ENCODE measurements at regions not wholly inside any gene's neighbourhood (a gene's known extent, or its start where the extent isn't known, plus 50 kb on each side); places are given as distances from the start of the nearest gene placed in this dataset.

DNA sequence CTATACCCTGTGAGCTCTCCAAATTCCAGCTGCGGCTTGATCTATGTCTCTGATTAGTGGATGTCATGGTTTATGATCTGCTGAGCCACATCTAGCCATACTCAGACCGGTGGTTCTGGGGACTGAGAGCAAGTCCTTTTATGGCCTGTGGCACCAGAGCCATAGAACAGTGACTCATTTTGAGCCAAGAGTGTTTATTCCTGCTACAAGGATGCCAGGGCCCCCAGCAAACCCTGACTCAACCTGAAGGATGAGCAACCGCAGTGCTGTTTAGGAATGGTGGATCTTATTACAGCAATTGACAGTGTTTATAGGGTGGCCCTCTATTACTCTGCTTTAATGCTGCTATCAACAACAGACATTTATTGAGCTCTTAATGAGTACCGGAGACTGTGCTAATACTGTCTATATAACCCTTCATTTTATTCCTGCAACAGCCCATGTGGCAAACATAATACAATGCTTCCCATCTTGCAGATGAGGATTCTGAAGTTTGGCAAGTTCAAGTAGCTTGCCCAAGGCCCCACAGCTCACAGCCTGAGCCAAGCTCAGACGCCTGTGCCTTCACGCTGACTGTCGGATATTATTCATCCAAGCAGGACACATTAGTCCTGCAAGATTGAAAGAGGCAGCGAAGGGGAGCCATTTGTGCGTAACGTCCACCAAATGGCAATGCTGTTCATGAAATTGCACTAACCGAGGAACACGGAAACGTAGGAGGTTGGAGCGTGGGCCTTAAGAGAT is 273.6 kb upstream of the PWP1 start:
- peak; percentile 62 for ATAC-seq

DNA sequence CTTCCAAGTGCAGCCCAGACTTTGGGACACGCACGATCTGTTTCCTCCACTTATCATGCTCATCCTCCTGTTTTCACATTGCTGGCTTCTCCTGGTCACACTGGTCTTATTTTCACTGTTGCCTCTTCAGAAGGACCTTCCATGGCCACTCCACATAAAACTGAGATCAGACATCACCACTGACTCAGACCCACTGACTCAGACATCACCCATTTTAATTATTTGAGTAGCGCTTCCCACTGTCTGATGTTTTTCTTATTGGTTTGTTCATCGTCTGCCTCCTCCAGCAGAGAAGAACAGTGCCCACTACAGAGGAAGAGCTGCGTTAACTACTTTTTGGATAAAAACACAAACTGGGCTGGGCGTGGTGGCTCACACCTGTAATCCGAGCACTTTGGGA is 270.5 kb upstream of the PWP1 start:
- no peak for ATAC-seq

DNA sequence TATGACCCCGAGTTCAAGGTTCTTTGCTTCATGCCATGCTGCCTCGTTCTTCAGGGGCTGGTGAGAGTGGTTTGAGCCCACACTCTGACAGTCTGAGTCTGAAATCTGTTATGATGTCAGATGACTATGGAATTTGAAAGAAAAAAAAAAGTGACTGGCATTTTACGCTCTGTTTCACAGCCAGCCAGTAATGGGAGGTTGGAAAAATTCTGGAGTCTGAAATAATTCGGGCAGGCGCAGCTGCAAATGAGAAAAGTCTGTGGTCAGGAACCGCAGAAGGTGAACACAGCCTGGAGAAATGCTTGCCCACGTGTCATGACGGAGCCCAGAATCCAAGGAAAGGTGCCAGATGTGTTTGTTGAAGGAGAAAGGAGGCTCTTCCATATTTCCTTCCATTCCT is 269.8 kb upstream of the PWP1 start:
- ATAC-seq: no peak

DNA sequence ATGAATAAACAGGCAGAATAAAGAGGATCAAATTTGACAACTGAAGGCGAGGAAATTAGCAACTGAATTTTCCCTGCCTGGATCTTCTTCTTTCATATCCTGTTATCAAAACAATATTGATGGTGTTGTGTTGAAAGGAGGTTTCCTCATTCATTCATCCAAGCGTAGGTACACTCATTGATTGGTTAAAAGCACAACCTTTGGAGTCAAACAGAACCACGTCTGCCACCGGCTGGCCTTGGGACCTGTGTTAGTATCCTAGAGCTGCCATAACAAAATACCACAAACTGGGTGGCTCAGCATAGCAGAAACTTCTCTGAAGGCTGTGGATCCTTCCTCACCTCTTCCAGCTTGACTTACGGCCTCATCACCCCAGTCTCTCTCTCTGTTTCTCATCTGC is 268.6 kb upstream of the PWP1 start:
- ATAC-seq: no peak

DNA sequence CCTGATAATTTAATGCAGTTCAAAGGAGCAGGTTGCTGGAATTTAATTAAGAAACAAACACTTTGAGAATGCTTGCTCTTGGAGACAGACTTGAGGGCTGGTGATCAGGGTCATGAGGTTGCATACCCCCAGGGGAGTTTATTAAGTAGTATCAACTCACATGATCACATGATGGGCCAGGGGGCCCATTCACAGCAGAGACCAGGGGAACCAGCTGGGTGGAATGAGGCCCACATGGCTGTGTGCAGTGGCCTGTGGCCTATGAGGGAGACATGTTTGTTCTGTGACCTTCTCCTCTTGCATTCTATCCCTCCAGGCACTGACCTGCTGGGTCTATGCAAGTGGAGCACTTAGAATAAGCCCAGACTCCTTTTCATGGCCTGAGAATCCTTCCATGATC is 266.6 kb upstream of the PWP1 start:
- no peak for ATAC-seq

DNA sequence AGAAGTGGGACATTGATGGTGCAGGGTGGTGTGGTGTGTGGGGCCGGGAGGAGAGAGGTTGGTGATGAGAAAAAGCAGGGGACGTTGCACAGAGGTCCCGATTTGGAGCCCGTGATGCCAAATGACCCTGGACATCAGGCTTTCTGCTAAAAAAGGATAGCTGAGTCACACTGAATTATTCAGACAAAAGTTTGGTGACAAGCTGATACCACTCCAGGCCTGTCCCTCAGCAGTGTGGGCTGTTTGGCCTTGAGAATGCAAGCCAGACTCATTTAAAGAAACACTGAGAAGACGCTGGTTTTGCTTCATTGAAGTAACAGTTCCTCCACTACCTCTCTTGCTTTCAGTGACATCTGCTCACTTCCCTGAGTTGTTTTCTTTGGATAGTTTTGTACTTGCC is 262.1 kb upstream of the PWP1 start:
- ATAC-seq: no peak

DNA sequence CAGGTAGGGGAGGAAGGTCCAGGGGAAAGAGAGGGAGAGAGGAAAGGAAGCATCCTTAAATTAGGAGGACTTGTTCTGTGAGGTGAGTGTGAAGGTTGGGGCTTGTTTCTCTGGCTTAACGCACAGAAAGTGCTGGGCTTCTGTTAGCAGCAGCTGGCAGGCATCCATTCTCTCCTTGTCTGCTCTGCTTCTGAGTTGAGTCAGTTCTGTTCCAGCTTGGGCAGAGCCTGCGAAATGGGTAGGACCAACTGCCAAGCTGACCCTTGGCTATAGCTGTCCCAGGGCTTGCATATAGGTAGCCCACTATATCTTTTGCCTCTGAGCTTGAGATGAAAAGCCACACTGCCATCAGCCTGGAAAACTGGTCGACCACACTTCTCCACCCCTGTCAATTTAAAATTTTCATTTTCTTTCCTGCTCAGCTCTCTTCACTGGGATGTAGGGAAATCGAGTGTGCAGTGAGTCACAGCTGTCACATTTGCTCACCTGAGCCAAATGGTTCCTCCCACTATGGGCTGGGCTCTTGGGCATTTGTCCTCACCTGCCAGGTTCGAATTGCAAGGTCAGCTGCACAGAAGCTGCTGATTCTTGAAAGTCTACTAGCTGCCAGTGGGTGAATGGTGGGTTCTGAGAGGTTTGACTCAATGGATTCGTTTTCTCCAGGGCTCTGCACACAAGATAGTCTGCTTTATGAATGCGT is 256.4 kb upstream of the PWP1 start:
- peak; percentile 92 for ATAC-seq

DNA sequence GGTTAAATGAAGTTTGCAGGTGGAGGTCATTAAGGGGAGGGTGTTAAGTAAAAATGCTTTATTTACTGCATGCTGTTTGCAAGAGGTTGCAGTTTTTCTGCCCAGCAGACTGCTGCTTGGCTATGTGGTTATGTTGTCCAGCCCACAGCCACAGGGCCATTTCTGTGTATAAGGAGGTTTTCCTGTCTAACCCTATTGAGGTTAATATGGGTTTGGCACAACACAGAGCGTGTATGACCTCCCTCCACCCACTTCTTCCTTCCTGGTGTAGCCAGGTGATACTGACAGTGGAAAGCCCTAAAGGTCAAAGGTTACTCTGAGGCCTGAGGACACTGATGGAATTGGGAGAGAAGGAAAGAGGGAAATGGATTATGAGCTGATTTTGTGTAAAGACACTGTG is 253.7 kb upstream of the PWP1 start:
- ATAC-seq: no peak

DNA sequence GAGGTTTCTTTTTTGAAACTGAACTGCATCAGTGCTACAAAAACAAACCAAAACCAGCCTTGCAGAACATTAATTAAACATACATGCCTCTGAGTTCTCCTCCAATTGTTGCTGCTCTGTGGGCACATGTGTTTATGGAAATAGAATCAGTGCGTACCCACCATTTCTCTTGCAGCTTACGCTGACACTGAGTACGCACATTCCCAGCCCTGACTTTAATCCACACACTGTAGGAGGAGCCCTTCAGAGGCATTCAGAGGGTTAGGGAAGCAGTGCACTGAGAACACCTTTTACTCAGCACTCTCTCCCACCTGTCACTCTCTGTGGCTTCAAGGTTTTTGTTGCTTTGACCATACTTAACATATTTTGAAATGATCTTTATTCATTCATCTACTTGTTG is 250.5 kb upstream of the PWP1 start:
- ATAC-seq: no peak

DNA sequence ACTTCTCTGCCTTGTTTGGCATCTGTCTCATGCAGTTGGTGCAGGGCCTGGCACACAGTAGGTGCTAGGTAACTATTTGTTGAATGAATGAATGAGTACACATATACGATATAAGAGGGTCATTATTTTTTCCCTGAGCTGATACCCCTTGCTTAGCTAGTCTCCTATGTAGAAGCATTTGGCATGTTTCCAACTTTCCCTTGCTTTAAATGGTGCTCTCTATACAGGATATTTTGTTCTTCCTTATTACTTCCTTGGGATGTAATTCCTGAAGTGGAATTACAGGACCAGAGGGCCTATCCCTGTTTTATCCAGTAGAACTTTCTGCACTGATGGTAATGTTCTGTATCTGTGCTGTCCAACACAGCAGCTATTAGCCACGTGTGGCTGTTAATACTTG is 250.1 kb upstream of the PWP1 start:
- no peak for ATAC-seq

DNA sequence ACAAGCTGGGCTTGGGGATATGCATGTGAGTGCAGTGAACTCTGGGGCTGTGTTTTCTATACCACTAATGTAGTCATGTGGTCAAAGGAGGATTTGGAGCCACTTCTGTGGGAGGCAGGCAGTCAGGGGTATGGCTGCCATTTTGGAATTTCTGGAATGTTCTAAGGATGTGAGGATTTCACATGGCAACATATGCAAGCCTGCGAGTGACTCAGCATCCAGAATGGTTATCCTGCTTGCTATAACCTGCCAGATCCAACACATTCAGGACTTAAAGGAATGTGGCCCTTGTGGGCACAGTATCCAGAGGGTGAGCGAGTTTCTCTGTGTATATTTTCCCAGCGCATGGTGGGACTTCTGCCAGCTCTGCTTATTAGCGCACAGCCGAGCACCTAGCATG is 249.2 kb upstream of the PWP1 start:
- peak; percentile 61 for ATAC-seq

DNA sequence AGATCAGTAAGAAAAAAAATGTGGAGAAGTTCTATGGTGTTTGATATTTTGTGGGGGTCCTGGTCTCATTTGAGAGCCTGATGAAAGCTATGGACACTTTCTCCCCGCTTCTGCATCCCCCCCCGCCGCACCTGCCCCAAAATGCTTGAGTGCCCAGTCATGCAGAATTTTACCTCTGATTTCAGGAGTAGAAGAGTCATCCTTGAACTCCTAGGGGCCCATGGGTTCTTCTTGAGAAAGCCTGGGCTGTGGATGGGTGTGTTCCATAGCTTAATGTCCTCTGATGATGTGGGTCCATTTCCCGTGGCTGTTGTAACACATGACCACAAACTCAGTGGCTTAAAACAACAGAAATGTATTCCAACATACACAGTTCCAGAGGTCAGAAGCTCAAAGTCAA is 248.8 kb upstream of the PWP1 start:
- ATAC-seq: no peak

DNA sequence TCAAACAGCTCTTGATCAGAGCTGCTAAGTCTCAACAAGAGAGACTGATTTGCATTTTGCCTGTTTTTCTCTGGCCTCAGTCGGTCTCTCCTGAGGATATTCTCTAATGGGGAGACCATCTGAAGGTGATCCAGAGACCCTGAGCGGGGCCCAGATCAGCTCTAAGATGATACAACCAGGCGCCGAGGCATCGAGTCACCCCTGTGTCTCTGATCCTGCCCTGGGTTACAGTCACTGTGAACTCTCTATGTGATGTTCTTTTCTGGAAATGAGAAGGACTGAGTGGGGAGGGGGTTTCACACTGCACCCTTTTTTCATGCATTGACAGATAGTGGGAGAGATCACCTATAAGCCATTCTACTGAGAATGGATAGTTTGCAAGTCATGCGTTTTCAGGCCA is 247.6 kb upstream of the PWP1 start:
- ATAC-seq: no peak

DNA sequence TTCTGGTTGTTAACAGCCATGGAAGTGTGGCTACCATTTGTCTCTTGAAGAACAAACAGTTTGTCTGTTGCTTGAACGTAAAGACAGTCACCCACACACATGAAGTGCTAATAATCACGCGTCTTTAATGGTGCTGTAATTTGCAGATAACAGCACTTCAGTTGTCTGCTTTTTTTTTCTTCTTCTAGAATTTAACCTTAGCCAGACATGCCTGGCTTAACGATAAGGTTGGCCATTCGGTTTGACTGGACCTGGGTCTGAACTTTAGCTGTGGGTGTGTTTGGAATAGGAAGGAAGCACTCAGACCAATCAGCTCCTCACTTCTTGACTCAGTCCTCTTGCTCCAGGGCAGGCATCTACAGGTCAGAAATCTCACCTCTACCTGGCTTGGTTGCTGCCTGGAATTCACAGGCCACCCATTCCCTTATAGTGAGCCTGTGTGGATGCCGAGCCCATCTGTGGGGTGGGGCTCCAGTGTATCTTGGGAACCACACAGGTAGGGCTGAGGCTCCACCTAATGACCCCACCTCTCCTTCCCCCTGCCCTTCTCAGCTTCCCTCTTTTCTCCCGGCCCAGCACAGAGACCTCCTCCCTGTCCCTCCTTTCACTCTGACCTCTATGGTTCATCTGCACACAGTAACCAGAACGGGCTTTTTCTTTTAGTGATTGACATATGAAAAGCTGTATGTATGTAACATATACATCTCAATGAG is 246.4 kb upstream of the PWP1 start:
- ATAC-seq: no peak

DNA sequence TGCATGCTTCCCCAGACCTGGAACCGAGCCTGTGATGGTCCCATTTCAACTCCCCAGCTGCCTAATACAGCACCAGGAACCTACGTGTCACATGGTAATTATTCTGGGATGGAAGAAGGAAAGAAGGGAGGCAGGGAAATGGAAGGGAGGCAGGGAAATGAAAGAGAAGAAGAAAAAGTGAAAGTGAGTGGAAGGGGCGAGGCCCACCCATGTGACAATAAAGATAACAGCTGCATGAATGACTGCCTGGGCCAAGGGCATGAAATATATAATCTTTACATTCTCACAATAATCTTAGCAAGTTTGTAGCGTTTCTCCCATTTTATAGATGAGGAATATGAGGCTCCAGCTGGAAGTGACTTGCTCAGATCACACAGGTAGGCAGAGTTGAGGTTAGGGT is 245.0 kb upstream of the PWP1 start:
- no peak for ATAC-seq

DNA sequence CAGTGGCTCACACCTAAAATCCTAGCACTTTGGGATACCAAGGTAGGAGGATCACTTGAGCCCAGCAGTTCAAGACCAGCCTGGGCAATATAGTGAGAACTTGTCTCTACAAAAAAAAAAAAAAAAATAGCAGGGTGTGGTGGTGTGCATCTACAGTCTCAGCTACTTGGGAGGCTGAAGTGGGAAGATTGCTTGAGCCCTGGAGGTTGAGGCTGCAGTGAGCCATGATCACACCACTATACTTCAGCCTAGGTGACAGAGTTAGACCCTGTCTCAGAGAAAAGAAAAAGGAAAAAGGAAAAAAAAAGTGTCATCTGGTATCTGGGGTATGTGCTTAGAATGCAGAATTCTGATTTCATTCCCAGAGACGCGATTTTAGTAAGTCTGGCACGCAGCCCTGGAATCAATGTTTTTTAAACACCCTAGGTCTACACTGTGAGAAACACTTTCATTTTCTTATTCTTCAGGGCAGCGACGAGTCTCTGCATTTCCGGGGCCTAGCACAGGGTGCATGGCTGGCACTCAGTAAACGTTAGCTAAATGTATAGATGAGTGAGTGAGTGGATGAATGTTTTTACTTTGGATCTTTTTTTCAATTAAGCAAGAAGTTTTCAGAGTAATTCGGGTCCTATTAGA is 243.8 kb upstream of the PWP1 start:
- ATAC-seq: peak; percentile 49

DNA sequence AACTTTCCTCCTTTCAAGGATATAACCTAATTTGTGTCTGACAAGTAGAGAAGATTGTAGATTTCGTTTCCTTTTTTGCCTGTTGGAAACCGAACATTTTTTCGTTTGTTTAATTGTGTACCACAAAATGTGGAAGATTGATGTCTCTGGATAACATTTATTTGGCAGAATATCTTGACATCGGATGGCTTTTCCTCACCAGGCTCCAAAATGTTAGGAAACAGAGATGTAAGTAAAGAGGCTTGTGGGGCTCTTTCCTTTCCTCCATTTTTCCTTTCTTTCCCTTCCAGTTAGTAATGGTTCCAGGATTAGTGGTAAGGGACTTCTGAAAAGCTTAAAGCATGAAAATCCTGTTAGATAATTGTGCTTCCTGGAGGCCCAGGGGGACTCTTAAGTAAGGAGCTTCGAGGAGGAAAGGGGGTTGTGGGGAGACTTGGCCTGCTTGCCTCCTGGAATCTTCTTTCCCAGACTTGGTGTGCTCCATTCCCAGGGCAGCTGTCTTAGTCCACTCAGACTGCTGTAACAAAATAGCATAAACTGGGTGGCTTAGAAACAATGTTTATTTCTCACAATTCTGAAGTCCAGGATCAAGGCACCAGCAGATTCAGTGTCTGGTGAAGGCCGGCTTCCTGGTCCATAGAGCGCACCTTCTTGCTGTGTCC is 243.1 kb upstream of the PWP1 start:
- ATAC-seq: no peak

DNA sequence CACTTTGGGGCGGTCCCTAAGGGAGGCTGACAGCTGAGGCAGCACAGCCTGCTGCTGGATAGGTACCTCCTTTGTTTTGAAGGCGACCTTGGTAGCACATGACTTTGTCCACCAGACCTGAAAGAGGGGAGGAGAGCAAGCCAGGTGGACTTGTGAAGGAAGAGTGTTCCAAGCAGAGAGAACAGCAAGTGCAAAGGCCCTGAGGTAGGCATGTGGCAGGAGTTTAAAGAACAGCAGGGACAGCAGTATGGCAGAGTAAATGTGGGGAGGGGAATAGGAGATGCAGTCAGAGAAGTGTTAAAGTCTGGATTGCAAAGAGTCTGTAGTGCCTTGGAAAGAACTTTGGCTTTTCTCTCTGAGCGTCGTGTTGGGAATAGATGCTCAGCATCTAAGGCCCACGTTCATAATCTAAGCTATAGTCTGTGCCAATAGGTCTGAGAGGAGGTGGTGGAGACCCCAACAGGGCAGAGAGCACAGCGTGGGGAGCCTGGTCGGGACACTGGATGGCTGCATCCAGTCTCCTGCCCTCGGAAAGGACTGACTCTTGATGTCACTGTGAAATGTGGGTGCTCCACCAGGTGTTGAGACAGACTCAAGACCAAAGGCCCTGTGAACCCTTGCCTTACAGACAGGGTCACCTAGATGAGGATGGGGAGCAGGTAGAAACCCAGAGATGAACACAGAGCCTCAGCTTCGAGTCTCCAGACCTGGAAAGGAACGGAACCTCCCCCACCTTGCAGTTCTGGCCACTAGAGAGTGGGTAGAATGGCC is 242.1 kb upstream of the PWP1 start:
- no peak for ATAC-seq

DNA sequence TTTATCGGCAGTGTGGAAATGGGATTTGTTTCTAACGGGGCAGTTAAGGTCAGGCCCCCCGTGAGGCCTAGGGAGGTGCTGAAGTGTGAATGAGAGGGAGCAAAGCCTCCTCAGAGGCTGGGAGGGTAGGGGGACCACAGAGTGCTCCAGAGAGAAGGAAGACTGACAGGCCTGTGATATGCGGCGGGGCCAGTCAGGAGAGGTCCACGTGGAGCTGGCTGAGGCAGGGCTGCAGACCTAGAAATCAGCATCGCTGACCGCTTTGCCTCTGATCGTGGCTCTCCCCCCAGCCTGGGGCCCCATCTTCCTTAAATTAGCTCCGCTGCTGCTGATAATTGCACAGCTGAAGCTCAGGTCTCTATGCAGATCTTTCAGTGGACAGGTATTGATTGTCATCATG is 240.8 kb upstream of the PWP1 start:
- no peak for ATAC-seq

DNA sequence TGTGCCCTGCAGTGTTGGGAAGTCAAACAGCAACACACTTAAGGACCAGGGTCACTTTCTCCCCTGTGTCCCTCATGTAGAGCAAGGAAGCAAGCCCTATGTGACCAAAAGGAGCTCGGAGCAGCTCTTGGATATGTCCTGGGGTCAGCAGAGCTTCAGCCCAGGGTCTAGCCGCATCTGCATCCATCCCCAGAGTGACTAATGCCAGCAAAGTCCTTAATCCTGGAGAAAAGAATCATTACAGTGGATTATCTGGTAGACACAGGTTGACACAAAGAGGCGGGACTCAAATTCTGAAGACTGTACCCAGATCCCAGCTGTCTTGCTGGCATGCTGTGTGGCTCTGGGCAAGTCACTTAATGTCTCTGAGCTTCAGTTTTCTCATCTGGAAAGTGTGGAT is 239.1 kb upstream of the PWP1 start:
- no peak for ATAC-seq

DNA sequence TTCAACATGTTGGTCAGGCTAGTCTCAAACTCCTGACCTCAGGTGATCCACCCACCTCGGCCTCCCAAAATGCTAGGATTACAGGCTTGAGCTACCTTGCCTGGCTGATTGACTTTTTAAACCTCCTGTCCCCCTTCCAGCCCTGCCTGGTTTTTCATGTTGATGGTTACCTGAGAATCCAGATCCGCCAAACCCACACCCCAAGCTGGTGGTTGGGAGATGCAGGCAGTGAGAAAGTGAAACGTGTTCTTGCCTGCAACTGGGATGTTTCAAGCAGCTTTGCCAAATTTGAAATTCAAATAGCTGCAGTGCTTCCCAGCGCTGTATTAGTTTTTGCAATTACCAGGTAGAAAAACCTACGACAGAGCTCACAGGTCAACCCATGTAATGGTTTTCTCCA is 238.3 kb upstream of the PWP1 start:
- ATAC-seq: peak; percentile 73

DNA sequence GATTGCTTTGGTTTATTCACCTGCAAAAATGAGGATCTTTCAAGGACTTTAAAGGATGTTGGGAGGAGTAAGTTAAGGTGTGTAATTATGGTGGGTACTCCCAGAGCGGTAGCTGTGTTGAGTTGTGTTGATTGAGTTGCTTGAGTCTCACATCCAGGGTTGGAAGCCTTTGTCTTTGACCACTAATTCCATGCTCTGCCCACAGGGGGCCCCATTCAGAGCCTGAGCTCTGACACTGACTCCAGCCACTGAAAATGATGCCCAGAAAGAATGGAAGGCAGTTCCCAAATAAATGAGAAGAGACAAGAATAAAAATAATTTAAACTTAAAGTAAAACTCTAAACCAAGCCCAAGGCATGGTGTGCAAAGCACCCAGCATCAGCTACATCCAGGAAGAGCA is 237.4 kb upstream of the PWP1 start:
- ATAC-seq: no peak
